NCI-H1694 treated with DMSO at 0.1 percent for 48 hours (cell line): ENCODE measurements at regions not wholly inside any gene's neighbourhood (a gene's known extent, or its start where the extent isn't known, plus 50 kb on each side); places are given as distances from the start of the nearest gene placed in this dataset.
"Not testable (repeated sequence)": the region's sequence is repeated elsewhere in the genome, so short reads cannot be mapped to it uniquely, and the experiment has no call there.

Experiments used
- DNase-seq: peaks from one replicate; lab custom pipeline; 2025; lab: John Stamatoyannopoulos, UW

DNA sequence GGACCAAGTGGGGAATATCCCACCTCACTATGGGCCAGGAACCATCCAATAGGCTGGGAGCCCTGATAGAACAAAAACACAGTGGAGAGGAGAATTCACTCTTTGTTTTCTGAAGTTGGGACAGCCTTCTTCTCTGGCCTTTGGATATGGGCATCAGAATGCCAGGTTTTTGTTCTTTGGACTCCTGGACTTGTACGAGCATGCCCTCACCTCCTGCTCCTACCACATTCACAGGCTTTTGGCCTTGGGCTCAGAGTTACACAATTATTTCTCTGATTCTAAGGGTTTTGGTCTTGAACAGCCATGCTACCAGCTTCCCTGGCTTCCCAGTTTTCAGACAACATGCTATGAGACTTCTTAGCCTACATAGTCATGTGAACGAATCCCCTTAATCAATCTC is 732.9 kb upstream of the VRK2 start:
- DNase-seq, result no peak

GRCh38 chr2:57314682-57315081 is 731.9 kb upstream of the VRK2 start:
- DNase-seq, result no peak

GRCh38 chr2:57330447-57330846 is 716.2 kb upstream of the VRK2 start:
- DNase-seq, result no peak

GRCh38 chr2:57333221-57333620 is 713.4 kb upstream of the VRK2 start:
- no peak for DNase-seq

GRCh38 chr2:57343391-57344006 is 703.1 kb upstream of the VRK2 start:
- DNase-seq, result no peak

DNA sequence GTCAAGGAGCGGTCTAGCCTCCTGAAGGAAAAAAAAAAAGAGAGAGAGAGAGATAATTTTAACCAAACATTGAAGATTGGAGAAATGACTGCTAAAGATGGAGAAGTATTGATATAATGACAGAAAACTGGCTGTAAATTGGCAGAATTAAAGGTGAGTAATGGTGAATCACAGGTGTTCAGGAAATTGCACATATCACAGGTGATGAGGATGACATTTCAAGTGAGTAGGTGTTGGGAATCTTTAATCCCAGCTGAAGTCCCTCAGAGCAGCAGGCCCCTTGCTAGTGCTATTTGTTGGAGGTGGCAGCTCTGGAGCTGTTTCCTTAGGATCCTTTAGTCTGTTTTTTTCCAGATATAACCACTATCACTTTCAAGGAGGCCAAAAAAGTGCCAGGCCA is 678.4 kb upstream of the VRK2 start:
- no peak for DNase-seq

DNA sequence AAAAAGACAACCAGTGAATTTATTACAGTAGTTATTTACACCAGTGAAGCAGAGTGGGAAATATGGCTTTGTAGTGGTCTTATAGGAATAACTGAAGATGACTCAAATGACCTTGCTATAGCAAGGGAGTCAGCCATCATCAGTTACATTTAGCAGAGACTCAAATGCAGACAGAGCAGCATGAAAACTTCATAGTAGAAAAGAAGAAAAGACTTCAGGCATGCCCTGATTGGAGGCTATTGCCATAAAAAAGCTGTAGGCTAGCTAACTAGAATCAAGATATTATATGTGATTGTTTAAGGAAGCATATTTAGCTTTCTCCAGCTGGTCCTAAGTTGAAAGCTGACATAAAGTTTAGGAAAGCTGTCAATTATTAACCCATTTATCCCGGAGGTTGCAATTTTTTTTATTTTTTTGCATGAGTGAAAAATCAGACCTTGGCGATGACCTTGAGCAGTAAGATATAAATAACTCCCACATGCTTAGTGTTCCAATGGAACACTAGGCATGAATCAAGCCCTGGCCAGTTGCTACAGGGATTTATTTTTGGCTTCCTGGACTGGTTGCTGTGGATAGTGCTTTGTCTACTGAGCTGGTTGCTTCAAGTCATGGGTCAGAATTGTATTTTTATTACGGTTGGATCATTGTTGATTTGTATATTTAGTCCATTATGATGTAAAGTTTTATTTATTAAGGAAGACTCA is 675.6 kb upstream of the VRK2 start:
- DNase-seq, result no peak

GRCh38 chr2:57372237-57372984 is 674.2 kb upstream of the VRK2 start:
- no peak for DNase-seq

DNA sequence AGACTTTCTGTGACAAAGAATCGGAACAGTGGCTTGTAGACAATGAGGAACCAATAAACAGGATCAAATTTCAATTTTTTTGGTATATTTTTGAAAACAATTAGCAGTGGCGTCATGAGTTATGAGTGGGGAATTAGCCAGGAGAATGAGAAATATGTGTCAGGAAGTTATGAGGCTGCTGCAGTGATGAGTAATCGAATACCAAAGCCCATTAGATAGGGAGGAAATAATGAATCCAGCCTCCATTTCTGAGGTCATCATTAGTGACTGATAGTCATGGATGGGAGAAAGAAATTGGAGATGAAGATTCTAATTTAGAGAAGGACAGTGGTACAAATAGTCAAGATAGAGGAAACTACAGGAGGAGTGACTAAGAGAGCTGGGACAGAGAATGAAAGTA is 673.1 kb upstream of the VRK2 start:
- no peak for DNase-seq

GRCh38 chr2:57376985-57377384 is 669.6 kb upstream of the VRK2 start:
- DNase-seq, result no peak

DNA sequence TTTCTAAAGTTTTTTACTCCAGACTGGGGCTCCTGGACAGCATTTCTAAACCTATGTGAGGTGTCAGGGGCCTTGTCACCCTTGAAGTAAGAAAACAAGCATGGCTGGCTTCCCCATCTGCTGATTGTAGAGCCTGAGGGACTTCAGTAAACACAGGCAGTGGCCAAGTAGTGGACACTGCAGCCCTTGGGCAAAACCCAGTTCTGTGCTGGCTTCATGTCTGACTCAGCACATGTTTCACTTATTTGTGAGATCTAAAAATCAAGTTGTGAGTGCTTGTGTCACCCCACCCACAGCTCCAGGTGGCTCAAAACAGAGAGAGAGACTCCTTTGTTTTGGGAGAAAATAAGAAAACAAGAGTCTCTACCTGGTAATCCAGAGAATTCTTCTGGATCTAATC is 660.3 kb upstream of the VRK2 start:
- DNase-seq, result no peak

- no peak for DNase-seq
Observed at GRCh38 chr2:57396355-57397098, 650.1 kb upstream of the VRK2 start.

DNA sequence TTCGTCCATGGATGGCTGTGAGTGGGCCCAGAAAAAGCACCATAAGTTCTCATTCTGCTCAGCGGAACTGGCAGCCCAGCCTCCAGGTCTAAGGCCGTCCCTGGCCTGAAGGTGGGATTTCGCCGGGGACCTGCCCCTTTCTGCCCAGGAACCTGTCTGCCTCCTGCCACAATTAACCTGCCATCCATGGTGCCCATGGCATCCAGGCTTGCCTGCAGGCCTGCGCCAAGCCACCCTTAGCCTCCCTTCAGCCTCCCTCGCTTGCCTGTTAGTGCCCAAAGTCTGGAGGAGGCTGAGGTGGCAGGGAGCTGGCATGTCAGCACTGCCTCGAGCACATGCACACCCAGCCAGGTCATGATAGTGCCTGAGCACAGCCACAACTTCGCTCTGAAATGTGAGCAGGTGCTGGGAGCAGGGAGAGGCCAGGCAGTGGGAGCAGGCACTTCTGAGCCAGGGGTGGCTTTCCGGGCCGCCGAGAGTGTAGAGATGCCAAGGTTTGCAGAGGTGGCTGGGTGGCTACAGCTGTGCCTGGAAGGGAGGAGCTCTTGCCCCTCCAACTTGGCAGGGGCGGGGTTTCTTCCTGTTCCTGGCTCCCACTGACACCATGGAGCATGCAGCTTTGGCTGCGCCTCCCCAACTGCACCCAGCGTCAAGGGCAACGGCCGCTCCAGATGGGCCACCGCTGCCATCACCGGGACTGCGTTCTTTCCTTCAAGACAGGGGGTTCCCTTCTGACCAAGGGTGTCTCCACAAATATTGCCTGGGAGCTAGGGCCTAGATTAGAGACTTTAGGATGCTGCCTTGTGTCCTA is 648.9 kb upstream of the VRK2 start:
- no peak for DNase-seq

DNA sequence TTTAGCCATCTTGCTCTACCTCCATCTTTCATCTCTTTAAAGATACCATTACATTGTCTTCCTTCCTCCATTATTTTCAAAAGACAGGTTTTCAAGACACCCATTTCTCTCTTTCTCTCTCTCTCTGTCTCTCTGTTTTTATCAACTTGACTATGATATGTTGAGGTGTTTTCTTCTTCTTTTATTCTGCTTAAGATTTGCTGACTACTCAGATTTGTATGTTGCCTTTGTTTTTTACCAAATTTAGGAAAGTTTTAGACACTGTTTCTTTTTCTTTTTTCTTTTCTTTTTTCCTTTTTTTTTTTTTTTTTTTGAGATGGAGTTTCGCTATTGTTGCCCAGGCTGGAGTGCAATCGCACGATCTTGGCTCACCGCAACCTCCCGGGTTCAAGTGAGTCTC is 647.5 kb upstream of the VRK2 start:
- DNase-seq, result no peak

GRCh38 chr2:57402096-57402495 is 644.5 kb upstream of the VRK2 start:
- DNase-seq, result no peak

- DNase-seq, result no peak
Observed at GRCh38 chr2:57402755-57403154, 643.9 kb upstream of the VRK2 start.

DNA sequence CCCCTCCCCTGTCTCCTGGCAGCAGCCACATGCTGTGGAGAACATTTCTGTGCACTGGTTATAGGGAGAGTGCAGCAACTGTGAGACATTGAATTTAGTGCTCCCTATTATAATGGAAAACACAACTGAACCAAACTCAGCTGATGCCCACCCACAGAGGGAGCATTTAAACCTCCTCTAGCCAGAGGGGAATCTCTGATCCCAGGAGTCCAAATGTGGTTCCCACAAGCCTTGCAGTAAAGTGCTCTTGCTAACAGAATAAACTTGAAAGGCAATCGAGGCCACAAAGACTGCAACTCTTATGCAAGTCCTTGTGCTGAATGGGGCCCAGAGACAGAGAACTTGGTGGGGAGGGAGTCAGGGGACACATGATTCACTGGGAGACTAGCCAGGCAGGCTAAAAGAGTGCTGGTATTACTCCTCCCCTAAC is 638.8 kb upstream of the VRK2 start:
- DNase-seq, result no peak

- no peak for DNase-seq
Observed at GRCh38 chr2:57408587-57408986, 638.0 kb upstream of the VRK2 start.

- DNase-seq, result no peak
Observed at GRCh38 chr2:57417007-57417406, 629.6 kb upstream of the VRK2 start.

DNA sequence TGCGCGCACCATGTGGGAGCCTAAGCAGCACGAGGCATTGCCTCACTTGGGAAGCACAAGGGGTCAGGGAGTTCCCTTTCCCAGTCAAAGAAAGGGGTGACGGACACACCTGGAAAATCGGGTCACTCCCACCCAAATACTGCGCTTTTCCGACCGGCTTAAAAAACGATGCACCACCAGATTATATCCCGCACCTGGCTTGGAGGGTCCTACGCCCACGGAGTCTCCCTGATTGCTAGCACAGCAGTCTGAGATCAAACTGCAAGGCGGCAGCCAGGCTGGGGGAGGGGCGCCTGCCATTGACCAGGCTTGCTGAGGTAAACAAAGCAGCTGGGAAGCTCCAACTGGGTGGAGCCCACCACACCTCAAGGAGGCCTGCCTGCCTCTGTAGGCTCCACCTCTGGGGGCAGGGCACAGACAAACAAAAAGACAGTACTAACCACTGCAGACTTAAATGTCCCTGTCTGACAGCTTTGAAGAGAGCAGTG is 627.7 kb upstream of the VRK2 start:
- DNase-seq, result not testable (repeated sequence)

- DNase-seq, result no peak
Observed at GRCh38 chr2:57429831-57430230, 616.8 kb upstream of the VRK2 start.

- DNase-seq, result no peak
Observed at GRCh38 chr2:57432528-57432927, 614.1 kb upstream of the VRK2 start.
